Erythroblast (primary cell): ENCODE measurements at regions not wholly inside any gene's neighbourhood (a gene's known extent, or its start where the extent isn't known, plus 50 kb on each side); places are given as distances from the start of the nearest gene placed in this dataset.

Source experiments
- GATA1 ChIP-seq: IDR thresholded peaks from 2 replicates; pipeline ENCODE4 v1.6.1; 2011; ENCODE audit warnings: low read depth, mild to moderate bottlenecking, control low read depth, low read length, moderate library complexity
- POLR2A ChIP-seq: IDR thresholded peaks from 2 replicates; pipeline ENCODE4 v1.6.1; 2011; ENCODE audit warnings: mild to moderate bottlenecking, low read length

GRCh38 chr1:31523769-31524168 lies 52.5 kb upstream of the TINAGL1 start:
- no peak for TF ChIP-seq POLR2A
- no peak for TF ChIP-seq GATA1
